SK-N-SH (cell line): ENCODE measurements at regions not wholly inside any gene's neighbourhood (a gene's known extent, or its start where the extent isn't known, plus 50 kb on each side); places are given as distances from the start of the nearest gene placed in this dataset.

ENCODE experiments used
- CTCF ChIA-PET: fragments of 300-600, 350-600 bp; formaldehyde crosslinking; extraction: SDS; loops from one replicate; lab custom pipeline; 2021; lab: Yijun Ruan, JAX
- POLR2A ChIA-PET: fragments of 350-600 bp; sonication (Branson Sonifier 250); formaldehyde crosslinking; extraction: SDS; loops from one replicate; lab custom pipeline; 2020; ENCODE audit warnings: antibody characterized with exemption, inconsistent platforms; lab: Yijun Ruan, JAX
- DNase-seq: peaks from one replicate; pipeline ENCODE4 v3.0.0; 2012
- H2AFZ ChIP-seq: fragments of 200-600 bp; sonication (generic); 2 replicates; pipeline ENCODE4 v1.8.1; 2016; ENCODE audit warnings: antibody characterized with exemption, mild to moderate bottlenecking, low read depth
- H3F3A ChIP-seq: fragments of 200-600 bp; sonication (generic); replicated peaks from 2 replicates; pipeline ENCODE3; 2016; ENCODE audit warnings: antibody characterized with exemption, mild to moderate bottlenecking; ENCODE audit not compliant: insufficient read depth
- H3K27ac ChIP-seq, 2 experiments: fragments of 200-500 bp in 1 of 2; fragments of 200-600 bp in 1 of 2; sonication (Bioruptor generic) in 1 of 2; sonication (generic), shearing (Covaris generic) in 1 of 2; 2 replicates each; pipeline versions ENCODE4 v1.5.1 to v1.6.1; 2014 to 2016; ENCODE audit warnings: low read depth in 2 of 2, inconsistent platforms in 1 of 2, low read length in 1 of 2, mild to moderate bottlenecking in 1 of 2, mixed read lengths in 1 of 2
- H3K27me3 ChIP-seq: fragments of 200-600 bp; sonication (generic), shearing (Covaris generic); 2 replicates; pipeline ENCODE4 v1.6.1; 2016; ENCODE audit warnings: mixed run types; ENCODE audit not compliant: insufficient read depth
- H3K36me3 ChIP-seq, 2 experiments: fragments of 200-500 bp in 1 of 2; fragments of 200-600 bp in 1 of 2; sonication (Bioruptor generic) in 1 of 2; sonication (generic) in 1 of 2; replicated peaks in 1 of 2; 2 replicates each; pipeline versions ENCODE3 to v1.5.1; 2014 to 2016; ENCODE audit warnings: low read length in 1 of 2, mild to moderate bottlenecking in 1 of 2; ENCODE audit not compliant: insufficient read depth in 2 of 2, control insufficient read depth in 1 of 2
- H3K4me1 ChIP-seq, 2 experiments: fragments of 200-500 bp in 1 of 2; fragments of 200-600 bp in 1 of 2; sonication (Bioruptor generic) in 1 of 2; sonication (generic), shearing (Covaris generic) in 1 of 2; 2 replicates each; pipeline versions ENCODE4 v1.5.1 to v1.6.1; 2014 to 2016; ENCODE audit warnings: low read depth in 1 of 2, low read length in 1 of 2, mixed run types in 1 of 2; ENCODE audit not compliant: insufficient read depth in 2 of 2, control insufficient read depth in 1 of 2
- H3K4me2 ChIP-seq: fragments of 200-600 bp; sonication (generic), shearing (Covaris generic); 2 replicates; pipeline ENCODE4 v1.6.1; 2017; ENCODE audit warnings: mixed run types
- H3K4me3 ChIP-seq, 2 experiments: fragments of 200-500 bp in 1 of 2; fragments of 200-600 bp in 1 of 2; sonication (Bioruptor generic) in 1 of 2; sonication (generic), shearing (Covaris generic) in 1 of 2; 2 replicates each; pipeline versions ENCODE4 v1.5.1 to v1.8.1; 2014 to 2016; ENCODE audit warnings: low read depth in 2 of 2, inconsistent platforms in 1 of 2, low read length in 1 of 2, mild to moderate bottlenecking in 1 of 2, mixed read lengths in 1 of 2, moderate library complexity in 1 of 2
- H3K79me2 ChIP-seq: fragments of 200-600 bp; sonication (generic); 2 replicates; pipeline ENCODE4 v1.8.1; 2017; ENCODE audit warnings: mild to moderate bottlenecking; ENCODE audit not compliant: insufficient read depth
- H3K9ac ChIP-seq: fragments of 200-600 bp; sonication (generic); 2 replicates; pipeline ENCODE4 v1.6.1; 2017; ENCODE audit warnings: mixed run types
- H3K9me2 ChIP-seq: fragments of 200-600 bp; sonication (generic); 2 replicates; pipeline ENCODE4 v1.6.1; 2017; ENCODE audit warnings: mixed run types
- H3K9me3 ChIP-seq: fragments of 200-600 bp; sonication (generic); 2 replicates; pipeline ENCODE4 v1.6.1; 2017; ENCODE audit warnings: mixed run types, mild to moderate bottlenecking, moderate library complexity
- H4K20me1 ChIP-seq: fragments of 200-600 bp; sonication (generic); 2 replicates; pipeline ENCODE4 v1.6.1; 2017; ENCODE audit warnings: mild to moderate bottlenecking, mixed run types; ENCODE audit not compliant: insufficient read depth
- EP300 ChIP-seq, 2 experiments: IDR thresholded peaks; 2 replicates each; pipeline versions ENCODE4 v1.4.0 to v1.6.1; 2012; ENCODE audit warnings: borderline replicate concordance in 1 of 2, low read depth in 1 of 2, low read length in 1 of 2
- EZH2phosphoT487 ChIP-seq: fragments of 200-600 bp; sonication (generic); IDR thresholded peaks from 2 replicates; pipeline ENCODE4 v1.6.1; 2017; ENCODE audit warnings: low read depth, mixed run types, mild to moderate bottlenecking, antibody characterized with exemption, moderate library complexity, borderline replicate concordance
- GATA2 ChIP-seq: sonication (generic); formaldehyde crosslinking; IDR thresholded peaks from 2 replicates; pipeline ENCODE4 v1.5.0; 2020; ENCODE audit warnings: mild to moderate bottlenecking, missing genetic modification reagents
- IRF3 ChIP-seq: fragments of 150-350 bp; IDR thresholded peaks from 2 replicates; pipeline ENCODE4 v1.6.1; 2016; ENCODE audit warnings: mild to moderate bottlenecking, low read depth, low read length
- JUND ChIP-seq: IDR thresholded peaks from 2 replicates; pipeline ENCODE4 v1.4.0; 2012
- MXI1 ChIP-seq: IDR thresholded peaks from 2 replicates; pipeline ENCODE4 v1.6.1; 2012; ENCODE audit warnings: mild to moderate bottlenecking, low read depth, low read length, improper control_type of control experiment
- PBX3 ChIP-seq: IDR thresholded peaks from 2 replicates; pipeline ENCODE4; 2012
- REST ChIP-seq: IDR thresholded peaks from 2 replicates; pipeline ENCODE4 v1.6.1; 2012; ENCODE audit warnings: mild to moderate bottlenecking, low read depth, low read length, moderate library complexity
- SMC3 ChIP-seq: IDR thresholded peaks from 2 replicates; pipeline ENCODE4 v1.6.1; 2012; ENCODE audit warnings: low read depth, low read length, improper control_type of control experiment
- TAF1 ChIP-seq: IDR thresholded peaks from 2 replicates; pipeline ENCODE4 v1.6.1; 2012; ENCODE audit warnings: low read depth, mild to moderate bottlenecking, low read length, moderate library complexity, borderline replicate concordance
- USF1 ChIP-seq: IDR thresholded peaks from 2 replicates; pipeline ENCODE4 v1.4.0; 2012; ENCODE audit warnings: low read depth, borderline replicate concordance
- YY1 ChIP-seq: IDR thresholded peaks from 2 replicates; pipeline ENCODE4 v1.4.0; 2012; ENCODE audit warnings: low read depth, mild to moderate bottlenecking
- WGBS: methylation state at CpG from one replicate; pipeline ENCODE4 v1.1.6; 2017; ENCODE audit warnings: low lambda C conversion rate; 5-methylcytosine and 5-hydroxymethylcytosine counted together

- no peak for TF ChIP-seq GATA2
These were observed 458.9 kb upstream of the ANKRD30A start (continued) for GRCh38 chr10:36666451-36666850.

GRCh38 chr10:36662571-36662970, 462.8 kb upstream of the ANKRD30A start:
- TF ChIP-seq MXI1 (no peak), PBX3 (no peak), JUND (no peak), IRF3 (no peak), SMC3 (no peak), EP300 (IDR thresholded peaks at IDR 0.05; ENCODE audit: borderline replicate concordance in 1 of 2, low read depth in 1 of 2, low read length in 1 of 2) (no peak), REST (no peak), USF1 (no peak), EZH2phosphoT487 (no peak), YY1 (no peak), TAF1 (no peak)
- Histone ChIP-seq H3K4me1 (no peaks in the 10 kb centered on the region), H3F3A (no peaks in the 10 kb centered on the region), H3K36me3 (no peaks in the 10 kb centered on the region), H3K9ac (no peak overlapping the region), H3K4me2 (no peak overlapping the region), H3K4me3 (no peak overlapping the region), H3K9me3 (no peaks in the 10 kb centered on the region), H3K9me2 (no peaks in the 10 kb centered on the region), H3K27ac (no peak overlapping the region), H2AFZ (no peak overlapping the region), H4K20me1 (no peaks in the 10 kb centered on the region), H3K27me3 (no peaks in the 10 kb centered on the region), H3K79me2 (no peaks in the 10 kb centered on the region)
- WGBS = 84% methylated on average over 4 of the region's 4 CpGs
- DNase-seq = no peak
- ChIA-PET POLR2A (no interaction called here), CTCF (no interaction called here)
